DMS153 (cell line): ENCODE measurements at regions not wholly inside any gene's neighbourhood (a gene's known extent, or its start where the extent isn't known, plus 50 kb on each side); places are given as distances from the start of the nearest gene placed in this dataset.
A peak's percentile ranks its signal among the peaks of the same experiment; 100 is the strongest.
"Not testable (repeated sequence)": the region's sequence is repeated elsewhere in the genome, so short reads cannot be mapped to it uniquely, and the experiment has no call there.

Source experiments
- DNase-seq: peaks from one replicate; lab custom pipeline; 2025; lab: John Stamatoyannopoulos, UW

GRCh38 chr11:123344790-123345357 is 85.2 kb upstream of the GRAMD1B start:
- DNase-seq, result peak; percentile 45

DNA sequence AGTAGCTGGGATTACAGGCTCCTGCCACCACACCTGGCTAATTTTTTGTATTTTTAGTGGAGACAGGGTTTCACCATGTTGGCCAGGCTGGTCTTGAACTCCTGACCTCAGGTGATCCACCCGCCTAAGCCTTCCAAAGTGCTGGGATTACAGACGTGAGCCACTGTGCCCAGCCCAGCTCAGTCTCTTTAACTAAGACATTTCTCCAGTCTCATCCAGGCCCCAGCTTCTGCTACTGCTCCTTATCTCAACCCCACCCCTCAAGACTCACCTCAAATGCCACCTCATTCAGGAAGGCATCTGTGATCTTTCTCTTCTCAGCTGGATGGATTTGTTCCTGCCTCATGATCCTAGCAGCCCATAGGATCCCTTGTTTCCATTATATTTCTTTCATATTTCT is 85.9 kb upstream of the GRAMD1B start:
- not testable (repeated sequence) for DNase-seq

GRCh38 chr11:123338997-123339752 is 90.9 kb upstream of the GRAMD1B start:
- DNase-seq, result no peak

DNA sequence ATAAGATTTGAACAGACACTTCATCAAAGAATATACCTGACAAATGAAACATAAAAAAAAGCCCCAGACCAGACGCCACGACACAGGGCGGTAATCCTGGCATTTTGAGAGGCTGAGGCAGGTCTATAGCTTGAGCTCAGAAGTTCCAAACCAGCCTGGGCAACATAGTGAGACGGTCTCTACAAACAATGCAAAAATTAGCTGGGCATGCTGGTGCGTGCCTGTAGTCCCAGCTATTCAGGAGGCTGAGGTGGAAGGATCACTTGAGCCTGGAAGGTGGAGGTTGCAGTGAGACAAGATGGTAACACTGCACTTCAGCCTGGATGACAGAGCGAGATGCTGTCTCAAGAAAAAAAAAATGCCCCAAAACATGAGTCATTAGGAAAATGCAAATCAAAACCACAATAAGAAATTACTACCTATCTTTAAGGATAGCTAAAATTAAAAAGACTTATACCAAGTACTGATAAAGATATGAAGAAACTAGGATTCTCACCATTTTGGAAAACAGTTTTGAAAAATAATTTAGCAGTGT is 91.7 kb upstream of the GRAMD1B start:
- no peak for DNase-seq

- no peak for DNase-seq
Observed at GRCh38 chr11:123334925-123335324, 95.1 kb upstream of the GRAMD1B start.

DNA sequence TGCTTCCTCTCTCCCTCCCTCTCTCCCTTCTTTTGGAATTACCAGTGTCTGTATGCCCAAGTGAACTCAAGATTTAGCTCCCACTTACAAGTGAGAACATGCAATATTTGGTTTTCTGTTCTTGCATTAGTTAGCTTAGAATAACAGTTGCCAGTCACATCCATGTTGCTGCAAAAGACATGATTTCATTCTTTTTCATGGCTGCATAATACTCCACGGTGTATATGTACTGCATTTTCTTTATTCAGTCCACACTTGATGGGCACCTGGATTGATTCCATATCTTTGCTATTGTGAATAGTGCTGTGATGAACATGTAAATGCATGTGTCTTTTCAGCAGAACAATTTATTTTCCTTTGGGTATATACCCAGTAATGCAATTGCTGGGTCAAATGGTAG is 97.5 kb upstream of the GRAMD1B start:
- not testable (repeated sequence) for DNase-seq

- no peak for DNase-seq
Observed at GRCh38 chr11:123330948-123331347, 99.1 kb upstream of the GRAMD1B start.

- DNase-seq, result no peak
Observed at GRCh38 chr11:123330471-123330870, 99.6 kb upstream of the GRAMD1B start.

DNA sequence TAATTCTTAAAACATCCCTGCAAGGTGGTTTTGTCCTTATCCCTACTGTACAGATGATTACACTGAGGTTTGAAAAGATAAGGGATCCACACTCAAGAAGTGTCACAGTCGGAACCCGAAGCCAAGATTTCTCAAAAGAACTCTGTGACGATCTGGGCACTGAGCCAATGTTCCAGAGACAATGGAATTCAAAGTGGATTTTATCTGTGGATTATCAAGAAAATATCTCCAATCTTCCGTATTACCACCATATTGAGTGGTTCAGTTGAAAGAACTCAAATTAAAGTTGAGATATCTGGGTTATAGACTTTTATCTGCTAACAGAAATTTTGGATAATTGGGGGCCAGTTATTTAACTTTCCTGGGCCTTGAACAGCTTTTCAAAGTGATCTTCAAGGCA is 100.0 kb upstream of the GRAMD1B start:
- DNase-seq, result no peak

DNA sequence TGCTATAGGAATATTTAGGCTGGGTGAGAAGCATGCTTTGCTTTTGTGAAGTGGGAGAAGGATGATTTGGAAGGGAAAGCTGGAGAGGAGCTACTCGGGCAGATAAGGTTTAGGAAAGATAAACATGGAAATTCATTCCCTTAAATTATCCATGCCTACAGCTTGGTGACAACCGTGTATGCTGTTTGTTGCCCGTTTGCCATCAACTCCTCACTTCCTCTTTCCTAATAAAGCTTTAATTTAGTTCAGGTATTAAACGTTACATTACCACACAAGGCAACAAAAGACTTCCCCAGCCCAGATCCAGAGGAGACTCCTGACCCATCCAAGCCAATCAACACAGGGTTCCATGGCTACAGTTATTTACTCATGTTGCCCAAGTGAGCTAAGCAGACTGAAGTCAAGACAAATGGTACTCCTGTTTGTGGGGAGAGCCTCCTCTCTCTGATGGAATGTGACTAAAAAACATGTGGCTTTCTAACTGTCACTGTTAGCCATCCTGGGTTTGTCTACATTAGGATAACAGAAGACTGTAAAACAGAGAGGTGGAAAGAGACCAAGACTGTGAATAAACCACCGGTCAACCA is 101.7 kb upstream of the GRAMD1B start:
- no peak for DNase-seq

GRCh38 chr11:123325533-123325932 is 104.5 kb upstream of the GRAMD1B start:
- DNase-seq, result no peak

DNA sequence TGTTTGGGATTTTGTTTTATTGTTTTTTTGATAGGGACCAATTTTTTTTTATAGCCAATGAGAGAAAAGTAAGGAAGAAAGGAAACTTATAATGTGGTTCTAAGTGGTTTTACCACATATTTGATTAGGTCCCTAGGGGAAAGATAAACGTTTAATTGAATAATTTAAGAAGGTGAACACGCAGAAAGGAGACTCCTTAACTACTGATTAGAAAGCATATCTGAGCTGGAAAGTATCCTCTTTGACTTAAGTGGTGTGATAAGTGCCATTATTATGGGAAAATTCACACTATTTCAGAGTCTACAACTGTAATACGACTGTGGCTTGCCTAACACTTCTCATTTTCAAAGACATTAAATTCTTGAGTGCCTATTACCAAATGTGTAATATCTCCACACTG is 106.5 kb upstream of the GRAMD1B start:
- no peak for DNase-seq

DNA sequence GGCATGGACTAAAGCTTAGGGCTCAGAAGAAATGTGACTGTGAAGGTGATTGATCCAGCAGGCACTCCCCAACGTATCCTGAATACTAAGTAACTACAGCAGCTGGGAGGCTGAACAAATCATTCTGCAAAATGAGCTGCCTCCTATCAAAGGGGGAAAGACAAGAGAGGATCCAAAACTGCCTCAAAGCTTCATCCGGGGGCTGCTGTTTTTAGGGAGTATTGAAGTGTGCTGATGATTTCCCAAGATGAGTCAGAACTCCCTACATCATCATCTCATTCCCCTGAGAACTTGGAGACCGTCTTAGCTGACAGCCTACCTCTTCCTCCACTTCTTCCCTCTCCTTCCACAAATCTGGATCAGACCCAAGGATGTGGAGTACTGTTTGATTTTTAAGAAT is 108.4 kb upstream of the GRAMD1B start:
- no peak for DNase-seq

DNA sequence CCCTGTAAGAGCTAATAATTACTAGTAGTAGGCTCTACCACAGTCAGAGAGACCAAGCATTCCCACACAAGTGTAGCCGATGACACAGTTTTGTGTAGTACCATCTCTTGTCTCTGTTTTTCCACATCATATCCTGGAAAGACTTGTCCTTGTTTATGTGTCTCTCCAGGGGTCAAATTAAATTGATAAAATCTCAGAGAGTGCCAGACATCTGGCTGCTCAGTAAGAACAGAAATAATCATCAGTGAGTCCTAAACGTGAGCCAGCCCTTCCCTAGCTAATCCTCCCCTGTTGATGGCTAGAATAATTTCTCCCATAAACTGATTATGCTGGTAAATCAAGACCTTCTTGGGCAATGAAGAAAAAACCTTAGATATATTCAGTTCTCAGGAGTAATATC is 111.4 kb upstream of the GRAMD1B start:
- DNase-seq, result no peak

- not testable (repeated sequence) for DNase-seq
Observed at GRCh38 chr11:123318132-123318531, 111.9 kb upstream of the GRAMD1B start.

- no peak for DNase-seq
Observed at GRCh38 chr11:123316003-123316402, 114.1 kb upstream of the GRAMD1B start.

DNA sequence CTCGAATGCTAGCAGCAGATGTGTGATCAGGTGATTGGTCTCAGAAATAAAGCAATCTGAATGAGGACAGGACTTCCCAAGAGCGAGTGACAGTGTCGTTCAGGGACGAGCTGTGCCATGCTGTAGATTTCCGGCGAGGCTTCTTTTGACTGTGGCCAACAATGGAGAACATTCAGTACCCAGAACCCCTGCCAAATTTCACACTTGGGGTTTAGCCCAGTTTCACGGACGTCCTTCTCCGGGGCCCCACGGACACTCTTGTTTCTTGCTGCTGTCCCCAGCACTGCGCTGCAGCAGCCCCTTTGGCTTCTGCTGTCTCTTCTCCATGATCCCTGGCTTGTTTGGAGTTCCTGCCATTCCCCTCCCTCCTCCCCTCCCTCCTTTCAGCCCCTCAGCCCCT is 115.1 kb upstream of the GRAMD1B start:
- no peak for DNase-seq

- no peak for DNase-seq
Observed at GRCh38 chr11:123313262-123313661, 116.8 kb upstream of the GRAMD1B start.

DNA sequence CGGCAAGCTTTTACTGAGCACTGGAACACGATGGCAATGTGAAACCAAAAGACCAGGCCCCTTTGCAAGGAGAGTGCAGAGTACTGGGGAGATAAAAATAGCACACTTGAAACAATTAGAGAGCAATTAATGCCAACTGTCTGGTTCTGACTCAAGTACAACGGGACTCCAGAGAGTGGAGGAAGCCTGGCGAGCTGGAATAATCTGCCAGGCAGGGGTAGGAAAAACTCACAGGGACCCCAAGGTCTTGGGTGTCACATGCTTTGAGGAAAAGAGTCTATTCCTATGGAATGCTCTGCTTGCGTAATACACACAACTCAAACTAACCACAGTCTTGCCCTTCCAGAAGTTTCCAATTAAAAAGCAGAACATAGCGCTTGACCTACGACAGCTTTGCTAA is 113.0 kb upstream of the CLMP start:
- DNase-seq, result peak; percentile 64

- DNase-seq, result no peak
Observed at GRCh38 chr11:123307276-123307675, 112.2 kb upstream of the CLMP start.

GRCh38 chr11:123306531-123306930 is 111.5 kb upstream of the CLMP start:
- no peak for DNase-seq

- no peak for DNase-seq
Observed at GRCh38 chr11:123305601-123306375, 110.7 kb upstream of the CLMP start.
